ENCODE measurements at regions not wholly inside any gene's neighbourhood (a gene's known extent, or its start where the extent isn't known, plus 50 kb on each side); places are given as distances from the start of the nearest gene placed in this dataset.
A peak's percentile ranks its signal among the peaks of the same experiment; 100 is the strongest.

GRCh38 chr9:79012561-79012960 is 559.2 kb upstream of the TLE4 start:
- no peak for DNase-seq

DNA sequence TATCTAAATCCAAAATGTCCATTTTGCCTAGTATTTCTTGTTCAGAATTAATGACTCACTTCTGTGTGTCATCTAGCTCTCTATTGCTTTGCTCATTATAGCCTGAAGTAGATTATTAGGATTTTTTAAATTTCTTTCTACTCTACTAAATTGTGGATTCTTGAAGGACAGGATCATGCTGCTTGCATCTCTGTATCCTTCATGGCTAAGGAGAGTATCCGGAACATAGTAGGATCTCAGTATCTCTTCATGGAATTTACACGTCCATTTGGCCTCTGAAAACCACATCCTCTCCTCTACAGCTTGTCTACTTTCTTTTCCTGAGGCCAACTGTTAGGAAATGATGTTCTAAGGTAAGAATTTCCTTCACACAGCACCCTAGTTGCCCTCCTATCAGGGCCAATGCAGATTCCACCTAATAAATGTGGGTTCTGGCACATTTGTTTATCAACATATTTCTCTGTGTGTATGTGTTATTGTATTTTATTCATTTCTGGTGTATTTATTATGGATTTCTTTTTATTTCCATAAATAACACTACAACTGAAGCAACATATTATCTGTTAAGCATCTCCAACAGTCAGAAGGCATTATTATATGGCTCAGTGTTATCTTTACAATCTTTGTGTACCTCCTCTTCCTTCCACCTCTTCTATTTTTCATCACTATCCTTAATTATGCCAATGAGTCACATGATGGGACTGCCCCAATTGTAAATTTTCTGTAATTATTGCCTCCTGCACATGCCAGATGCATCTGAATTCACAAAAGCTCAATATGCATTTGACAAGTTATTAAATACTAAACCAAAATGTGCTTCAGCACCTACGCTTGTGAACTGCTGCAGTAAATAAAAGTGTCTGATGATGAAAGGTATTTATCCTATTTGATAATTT is 557.8 kb upstream of the TLE4 start:
- no peak for DNase-seq

GRCh38 chr9:79014929-79015699 is 556.7 kb upstream of the TLE4 start:
- DNase-seq, result no peak

DNA sequence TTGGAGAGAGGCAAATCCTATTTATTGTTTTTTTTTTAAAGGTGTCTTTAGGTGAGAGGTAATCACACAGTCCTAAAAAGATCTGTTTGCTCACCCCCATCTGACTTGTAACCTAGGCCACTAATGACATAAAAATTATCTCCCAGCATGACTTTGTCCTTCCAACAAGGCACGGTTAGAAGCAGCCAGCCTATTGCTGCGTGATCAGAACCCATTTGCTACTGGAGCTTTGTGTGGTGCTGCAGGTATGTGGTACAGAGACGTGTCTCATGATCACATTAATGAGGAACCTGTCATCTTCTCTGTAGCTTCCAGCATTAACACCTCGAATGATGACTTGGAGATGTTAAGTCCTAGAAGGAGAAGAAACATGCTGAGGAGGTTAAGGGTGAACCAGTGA is 555.8 kb upstream of the TLE4 start:
- DNase-seq, result no peak

DNA sequence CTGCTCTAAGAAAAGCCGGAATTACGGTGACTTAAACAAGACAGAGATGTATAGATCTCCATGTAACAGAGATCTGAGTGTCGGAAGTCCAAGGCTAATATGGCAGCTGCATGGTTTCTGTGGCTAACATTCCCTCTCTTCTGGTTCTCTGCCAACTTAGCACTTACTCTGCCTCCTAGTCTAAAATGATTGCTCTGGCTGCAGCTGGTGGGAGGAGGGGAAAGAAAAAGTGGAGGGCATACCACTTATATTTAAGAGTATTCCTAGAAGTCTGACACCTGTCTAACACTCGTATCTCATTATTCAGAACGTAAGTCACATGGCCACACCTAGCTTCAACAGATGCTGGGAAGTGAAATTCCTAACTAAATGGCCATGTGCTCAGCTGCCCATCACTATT is 551.5 kb upstream of the TLE4 start:
- no peak for DNase-seq

DNA sequence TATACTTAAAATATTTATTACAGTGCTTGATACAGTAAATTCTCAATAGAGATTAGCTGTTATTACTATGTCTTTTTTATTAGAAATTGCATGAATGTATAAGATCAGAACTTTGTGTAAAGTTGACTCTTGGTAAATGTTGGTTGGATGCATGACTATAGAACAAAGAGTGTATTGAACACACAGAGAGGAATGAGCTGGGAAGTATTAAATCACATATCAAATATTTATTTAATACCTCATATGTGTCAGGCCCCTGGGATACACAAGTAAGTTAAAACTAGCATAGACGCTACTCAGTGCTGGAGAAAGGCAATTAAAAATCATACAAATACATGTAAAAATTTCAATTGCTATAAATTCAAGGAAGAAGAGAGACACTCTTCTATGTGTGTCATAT is 550.7 kb upstream of the TLE4 start:
- DNase-seq, result no peak

GRCh38 chr9:79023134-79023580 is 548.6 kb upstream of the TLE4 start:
- DNase-seq, result no peak

DNA sequence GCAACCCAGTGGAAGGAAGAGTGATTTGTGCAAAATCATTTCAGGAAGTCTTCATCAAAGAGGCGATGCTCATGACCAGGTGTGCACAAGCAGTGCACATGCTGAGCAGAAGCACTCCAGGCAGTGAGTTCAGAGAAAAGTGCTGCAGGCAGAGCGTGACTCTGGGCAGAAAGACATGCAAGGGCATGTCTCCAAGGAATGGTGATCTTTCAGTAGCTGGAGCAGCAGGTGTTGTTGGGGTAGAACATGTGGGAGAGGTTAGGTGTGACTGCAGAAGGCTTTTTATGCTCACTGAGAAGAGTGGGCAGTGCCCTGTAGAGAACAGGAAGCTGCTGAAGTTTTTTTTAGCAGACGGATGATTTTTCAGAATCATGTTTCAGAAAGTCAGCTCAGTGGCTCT is 545.4 kb upstream of the TLE4 start:
- DNase-seq, result peak in 1 of 51 donors; percentile 17

- DNase-seq, result no peak
Measured at GRCh38 chr9:79028101-79028500, 543.7 kb upstream of the TLE4 start.

- no peak for DNase-seq
Measured at GRCh38 chr9:79034583-79034982, 537.2 kb upstream of the TLE4 start.

- no peak for DNase-seq
Measured at GRCh38 chr9:79037338-79037737, 534.4 kb upstream of the TLE4 start.

DNA sequence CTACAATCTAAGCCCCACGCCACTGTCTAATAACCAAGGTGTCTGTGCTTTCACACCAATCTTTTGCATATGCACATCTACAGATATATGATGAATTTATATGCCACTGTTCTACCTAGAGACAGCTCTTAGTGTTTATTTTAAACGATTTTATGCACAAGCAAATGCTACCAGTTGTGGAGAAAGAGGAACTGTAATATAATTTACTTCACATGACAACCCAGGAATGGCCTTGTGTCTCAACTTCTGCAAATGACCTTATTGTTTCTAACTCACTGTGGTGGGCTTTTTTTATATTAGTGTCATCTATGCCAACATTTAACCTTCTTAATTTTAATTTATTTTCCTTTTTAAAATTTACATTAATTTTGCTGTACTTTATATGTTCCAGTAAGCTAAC is 531.1 kb upstream of the TLE4 start:
- no peak for DNase-seq

GRCh38 chr9:79041266-79041665 is 530.5 kb upstream of the TLE4 start:
- no peak for DNase-seq

DNA sequence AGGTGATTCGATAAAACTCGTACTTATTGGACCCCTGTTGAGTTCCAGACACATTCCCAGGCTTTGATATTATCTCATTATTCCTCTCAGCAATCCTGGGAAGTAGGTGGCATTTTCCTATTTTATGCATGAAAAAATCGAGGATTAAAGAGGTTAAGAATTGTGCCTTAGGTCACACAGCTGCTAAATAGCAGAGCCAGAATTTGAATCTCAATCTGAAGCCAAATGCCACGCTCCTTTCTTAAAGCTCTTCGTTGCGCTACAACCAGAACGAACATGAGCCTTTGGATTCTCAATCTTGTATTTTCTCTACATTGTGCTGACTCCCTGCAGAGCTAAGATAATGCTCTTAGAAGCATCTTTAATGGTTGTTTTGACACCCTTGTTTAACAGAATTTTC is 527.8 kb upstream of the TLE4 start:
- DNase-seq, result no peak

DNA sequence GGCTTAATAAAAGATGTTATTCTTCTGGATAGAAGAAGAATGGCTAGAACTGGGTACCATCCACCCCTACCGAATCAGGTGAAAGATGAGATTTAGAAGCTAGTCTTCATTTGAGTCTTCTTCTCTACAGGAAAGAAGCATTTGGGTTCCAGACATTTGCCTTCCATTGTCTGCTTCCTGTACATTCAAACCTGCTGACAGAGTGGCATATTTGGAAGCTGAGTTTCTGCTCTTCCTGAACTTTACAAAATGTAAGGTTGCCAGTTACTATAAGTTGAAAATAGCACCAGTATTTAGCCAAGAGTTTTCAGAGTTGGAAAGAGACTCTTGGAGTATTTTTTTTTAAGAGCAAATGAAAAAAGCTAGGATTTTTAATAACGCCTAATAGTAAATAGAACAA is 525.4 kb upstream of the TLE4 start:
- no peak for DNase-seq

DNA sequence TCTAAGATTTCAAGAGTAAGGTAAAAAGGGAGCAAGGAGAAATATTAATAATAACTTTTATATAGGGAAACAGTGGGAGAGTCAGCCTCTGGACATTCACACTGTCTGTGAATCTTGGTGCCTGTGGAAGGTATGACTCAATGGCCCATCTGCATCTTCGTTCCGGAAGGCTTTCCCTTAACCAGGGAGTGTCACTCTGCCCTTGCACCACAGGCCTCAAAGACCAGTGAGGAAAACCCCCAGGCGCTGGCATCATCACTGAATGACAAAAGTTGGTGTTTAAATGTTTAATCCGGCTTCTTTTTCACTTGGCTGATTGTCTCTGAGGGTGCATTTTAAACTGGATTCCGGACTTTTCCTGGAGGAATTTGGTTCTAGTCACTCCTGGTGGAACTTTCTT is 522.4 kb upstream of the TLE4 start:
- no peak for DNase-seq

DNA sequence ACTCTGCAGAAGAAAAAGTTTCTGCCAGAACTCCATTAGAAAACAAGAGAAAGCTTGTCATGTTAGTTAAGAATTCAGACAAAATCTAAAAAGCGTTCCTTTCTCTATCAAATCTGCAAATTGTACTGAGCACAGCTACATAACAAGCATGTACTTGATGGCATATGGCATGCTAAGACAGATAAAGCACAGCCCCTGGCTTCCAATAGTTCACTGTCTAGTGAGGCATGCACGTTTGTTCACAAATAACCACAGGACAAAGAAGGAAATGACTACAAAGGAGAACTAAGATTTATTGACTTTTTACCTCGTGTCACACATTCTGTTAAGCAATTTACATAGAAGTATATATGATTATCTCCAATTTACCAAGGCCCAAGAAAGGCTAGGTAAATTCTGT is 518.2 kb upstream of the TLE4 start:
- no peak for DNase-seq

- DNase-seq, result no peak
Measured at GRCh38 chr9:79054500-79054899, 517.3 kb upstream of the TLE4 start.

DNA sequence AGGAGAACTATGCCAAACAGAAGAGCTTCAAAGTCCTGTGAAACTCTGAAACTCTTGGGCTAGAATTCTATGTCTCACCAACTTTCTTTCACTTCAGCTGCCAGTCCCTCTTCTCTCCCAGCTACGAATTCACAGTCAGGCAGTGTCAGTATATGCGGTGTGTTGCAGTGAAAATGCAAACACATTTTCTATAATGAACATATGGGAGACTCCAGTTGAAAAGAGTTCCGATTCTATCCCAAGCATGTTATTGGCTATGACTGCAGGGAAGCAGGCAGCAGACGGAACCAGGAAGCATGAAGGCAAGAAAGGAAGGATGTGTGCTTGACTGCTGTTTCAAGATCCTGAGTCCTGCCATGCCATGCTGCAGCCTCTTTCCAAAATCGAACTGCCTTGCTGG is 515.7 kb upstream of the TLE4 start:
- DNase-seq, result no peak

GRCh38 chr9:79057576-79057975 is 514.2 kb upstream of the TLE4 start:
- DNase-seq, result no peak

GRCh38 chr9:79060766-79061165 is 511.0 kb upstream of the TLE4 start:
- DNase-seq, result no peak

- no peak for DNase-seq
Measured at GRCh38 chr9:79061752-79062616, 509.8 kb upstream of the TLE4 start.
